Fibroblast of the aortic adventitia (primary cell): ENCODE measurements at regions not wholly inside any gene's neighbourhood (a gene's known extent, or its start where the extent isn't known, plus 50 kb on each side); places are given as distances from the start of the nearest gene placed in this dataset.

Experiments
- DNase-seq: peaks from one replicate; pipeline ENCODE4 v3.0.0-alpha.2; 2010; ENCODE audit warnings: low read depth
- H3K4me3 ChIP-seq: 2 replicates; pipeline ENCODE4 v1.5.1; 2011; ENCODE audit warnings: low read depth, mild to moderate bottlenecking, control low read depth, low read length, moderate library complexity
- CTCF ChIP-seq: IDR thresholded peaks from 2 replicates; pipeline ENCODE4 v1.5.1; 2011; ENCODE audit warnings: mild to moderate bottlenecking, low read length, control low read depth, inconsistent platforms; ENCODE audit not compliant: insufficient read depth

- TF ChIP-seq CTCF: no peak
- no peak overlapping the region for H3K4me3 ChIP-seq
- DNase-seq: no peak
Observed at GRCh38 chr3:118540826-118541225, 493.8 kb downstream of the IGSF11 start.

- no peak overlapping the region for H3K4me3 ChIP-seq
- no peak for DNase-seq
- no peak for TF ChIP-seq CTCF
Observed at GRCh38 chr3:118541796-118542195, 492.9 kb downstream of the IGSF11 start.

- no peak overlapping the region for H3K4me3 ChIP-seq
- TF ChIP-seq CTCF: no peak
- no peak for DNase-seq
Observed at GRCh38 chr3:118543832-118544231, 490.8 kb downstream of the IGSF11 start.

- no peak for TF ChIP-seq CTCF
- no peak overlapping the region for H3K4me3 ChIP-seq
- no peak for DNase-seq
Observed at GRCh38 chr3:118544458-118544857, 490.2 kb downstream of the IGSF11 start.

GRCh38 chr3:118548434-118548833, 486.2 kb downstream of the IGSF11 start:
- no peak for DNase-seq
- TF ChIP-seq CTCF: no peak

GRCh38 chr3:118550122-118550521, 484.5 kb downstream of the IGSF11 start:
- no peak for DNase-seq
- TF ChIP-seq CTCF: no peak
- no peak overlapping the region for H3K4me3 ChIP-seq

More at GRCh38 chr3:118548434-118548833, 486.2 kb downstream of the IGSF11 start:
- H3K4me3 ChIP-seq: no peak overlapping the region

- no peak for TF ChIP-seq CTCF
- no peak overlapping the region for H3K4me3 ChIP-seq
- DNase-seq: no peak
Observed at GRCh38 chr3:118550556-118550955, 484.1 kb downstream of the IGSF11 start.
